ENCODE measurements at regions not wholly inside any gene's neighbourhood (a gene's known extent, or its start where the extent isn't known, plus 50 kb on each side); places are given as distances from the start of the nearest gene placed in this dataset.

DNA sequence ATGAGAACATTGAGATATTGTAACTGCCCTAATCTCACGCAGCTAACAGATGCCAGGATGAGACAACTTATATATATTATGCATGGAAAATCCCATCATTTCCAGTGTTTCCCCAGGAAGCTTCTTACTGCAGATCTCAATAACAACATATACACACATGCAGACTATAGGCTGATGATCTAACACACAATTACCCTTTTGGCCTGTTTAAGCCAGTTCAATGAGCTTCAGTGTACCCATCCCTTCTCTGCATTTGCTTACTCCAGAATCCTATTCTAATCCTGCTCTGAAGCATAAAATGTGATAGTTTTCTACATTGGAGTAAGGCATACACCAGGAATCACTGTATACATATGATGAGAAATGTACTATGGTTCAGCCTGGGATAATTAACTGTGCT lies 489.4 kb downstream of the SUCLA2 start:
- Histone ChIP-seq H3K4me3 (replicated peaks in 1 of 3; ENCODE audit: low read depth in 2 of 3, low read length in 3 of 3) (no peak overlapping the region), H3K4me1 (ENCODE audit: control insufficient read depth in 1 of 2, insufficient read depth in 2 of 2, low read length in 2 of 2) (no peaks in the 10 kb centered on the region), H3K4me2 (replicated peaks; ENCODE audit: extremely low read depth, low read length, poor library complexity, severe bottlenecking) (no peak overlapping the region), H2AFZ (ENCODE audit: insufficient read depth, low read depth, low read length, poor library complexity, severe bottlenecking) (no peak overlapping the region), H3K9me3 (replicated peaks in 1 of 2; ENCODE audit: control insufficient read depth in 1 of 2, insufficient read depth in 1 of 2, low read length in 2 of 2) (no peaks in the 10 kb centered on the region), H3K27me3 (ENCODE audit: control insufficient read depth in 2 of 2, insufficient read depth in 2 of 2, low read length in 2 of 2) (no peaks in the 10 kb centered on the region), H3K36me3 (replicated peaks in 1 of 2; ENCODE audit: control insufficient read depth in 1 of 2, insufficient read depth in 2 of 2, low read length in 2 of 2) (no peaks in the 10 kb centered on the region), H3K79me2 (ENCODE audit: insufficient read depth, low read length) (no peaks in the 10 kb centered on the region), H3K27ac (ENCODE audit: low read depth in 1 of 2, low read length in 2 of 2) (no peak overlapping the region), H4K20me1 (ENCODE audit: insufficient read depth, low read length) (no peaks in the 10 kb centered on the region), H3K9ac (ENCODE audit: insufficient read depth, low read length, poor library complexity, severe bottlenecking) (no peak overlapping the region)
- Mint-ChIP-seq H3K9me3 (peaks cover 0 to 14% (median 9%) of the 10 kb centered on the region in 7 donors), H3K36me3 (peaks cover 0 to 3% of the 10 kb centered on the region in 2 donors), H3K4me3 (no peak overlapping the region), H3K27me3 (ENCODE audit: low read depth in 3 of 3) (peaks cover 0 to 2% (median 0%) of the 10 kb centered on the region in 3 donors), H3K27ac (no peak overlapping the region), H3K4me1 (no peaks in the 10 kb centered on the region)
- DNase-seq: no peak
- no CpG with 5 or more reads among the region's 1 CpG for WGBS (ENCODE audit: insufficient coverage)
- intact Hi-C loops (cut with micrococcal nuclease): no loop called here
- TF ChIP-seq, protein P1, sequence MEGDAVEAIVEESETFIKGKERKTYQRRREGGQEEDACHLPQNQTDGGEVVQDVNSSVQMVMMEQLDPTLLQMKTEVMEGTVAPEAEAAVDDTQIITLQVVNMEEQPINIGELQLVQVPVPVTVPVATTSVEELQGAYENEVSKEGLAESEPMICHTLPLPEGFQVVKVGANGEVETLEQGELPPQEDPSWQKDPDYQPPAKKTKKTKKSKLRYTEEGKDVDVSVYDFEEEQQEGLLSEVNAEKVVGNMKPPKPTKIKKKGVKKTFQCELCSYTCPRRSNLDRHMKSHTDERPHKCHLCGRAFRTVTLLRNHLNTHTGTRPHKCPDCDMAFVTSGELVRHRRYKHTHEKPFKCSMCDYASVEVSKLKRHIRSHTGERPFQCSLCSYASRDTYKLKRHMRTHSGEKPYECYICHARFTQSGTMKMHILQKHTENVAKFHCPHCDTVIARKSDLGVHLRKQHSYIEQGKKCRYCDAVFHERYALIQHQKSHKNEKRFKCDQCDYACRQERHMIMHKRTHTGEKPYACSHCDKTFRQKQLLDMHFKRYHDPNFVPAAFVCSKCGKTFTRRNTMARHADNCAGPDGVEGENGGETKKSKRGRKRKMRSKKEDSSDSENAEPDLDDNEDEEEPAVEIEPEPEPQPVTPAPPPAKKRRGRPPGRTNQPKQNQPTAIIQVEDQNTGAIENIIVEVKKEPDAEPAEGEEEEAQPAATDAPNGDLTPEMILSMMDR (IDR thresholded peaks at IDR 0.05): no peak

DNA sequence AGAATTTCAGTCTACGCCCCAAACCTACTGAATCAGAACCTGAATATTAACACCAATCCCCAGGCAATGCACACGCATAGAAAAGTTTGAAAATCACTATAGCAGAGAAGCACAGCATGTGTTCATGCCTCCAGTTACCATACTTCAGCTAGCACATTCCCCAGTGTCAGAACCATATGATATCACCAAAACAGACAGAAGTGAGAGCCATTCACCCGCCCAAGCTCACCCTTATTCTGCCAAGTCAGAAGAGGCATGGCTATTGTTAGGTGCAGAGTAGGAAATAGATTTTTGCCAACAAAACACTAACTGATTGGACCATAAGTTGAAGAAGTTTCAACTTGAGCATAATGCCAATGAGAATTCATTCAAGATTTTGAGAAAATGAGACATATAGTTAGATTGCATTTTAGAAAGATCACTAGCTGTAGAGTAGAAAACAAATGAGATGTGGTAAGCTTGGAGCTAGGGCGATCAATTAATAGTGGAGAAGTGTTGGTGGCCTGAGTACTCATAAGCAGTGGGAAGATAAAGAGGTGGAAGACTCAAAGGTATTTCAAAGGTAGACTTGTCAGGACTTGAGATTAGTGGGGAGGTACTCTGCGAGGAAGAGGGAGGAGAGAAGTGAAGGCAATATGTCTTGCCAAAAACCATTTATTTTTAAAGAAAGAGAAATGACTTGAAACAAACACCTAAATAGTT lies 492.4 kb downstream of the SUCLA2 start:
- H3K27ac ChIP-seq (ENCODE audit: low read depth in 1 of 2, low read length in 2 of 2): no peak overlapping the region
- H3K79me2 ChIP-seq (ENCODE audit: insufficient read depth, low read length): no peaks in the 10 kb centered on the region
- no peak overlapping the region for H3K9ac ChIP-seq (ENCODE audit: insufficient read depth, low read length, poor library complexity, severe bottlenecking)
- H3K36me3 ChIP-seq (replicated peaks in 1 of 2; ENCODE audit: control insufficient read depth in 1 of 2, insufficient read depth in 2 of 2, low read length in 2 of 2): no peaks in the 10 kb centered on the region
- H3K27ac Mint-ChIP-seq: no peak overlapping the region
- H3K4me1 ChIP-seq (ENCODE audit: control insufficient read depth in 1 of 2, insufficient read depth in 2 of 2, low read length in 2 of 2): no peaks in the 10 kb centered on the region
- no peaks in the 10 kb centered on the region for H4K20me1 ChIP-seq (ENCODE audit: insufficient read depth, low read length)
- no peaks in the 10 kb centered on the region for H3K27me3 ChIP-seq (ENCODE audit: control insufficient read depth in 2 of 2, insufficient read depth in 2 of 2, low read length in 2 of 2)
- 95% methylated on average over 3 of the region's 5 CpGs for WGBS (ENCODE audit: insufficient coverage)
- H3K9me3 Mint-ChIP-seq: no peaks in the 10 kb centered on the region
- H3K4me3 ChIP-seq (replicated peaks in 1 of 3; ENCODE audit: low read depth in 2 of 3, low read length in 3 of 3): no peak overlapping the region
- no peaks in the 10 kb centered on the region for H3K9me3 ChIP-seq (replicated peaks in 1 of 2; ENCODE audit: control insufficient read depth in 1 of 2, insufficient read depth in 1 of 2, low read length in 2 of 2)
- H3K36me3 Mint-ChIP-seq: no peaks in the 10 kb centered on the region
- TF ChIP-seq, protein P1 (IDR thresholded peaks at IDR 0.05): no peak
- intact Hi-C loops (cut with micrococcal nuclease): no loop called here
- no peaks in the 10 kb centered on the region for H3K4me1 Mint-ChIP-seq
- no peak overlapping the region for H2AFZ ChIP-seq (ENCODE audit: insufficient read depth, low read depth, low read length, poor library complexity, severe bottlenecking)
- peaks cover 0 to 2% (median 0%) of the 10 kb centered on the region in 3 donors for H3K27me3 Mint-ChIP-seq (ENCODE audit: low read depth in 3 of 3)
- H3K4me3 Mint-ChIP-seq: no peak overlapping the region
- DNase-seq: no peak
- H3K4me2 ChIP-seq (replicated peaks; ENCODE audit: extremely low read depth, low read length, poor library complexity, severe bottlenecking): no peak overlapping the region
